ENCODE measurements at regions not wholly inside any gene's neighbourhood (a gene's known extent, or its start where the extent isn't known, plus 50 kb on each side); places are given as distances from the start of the nearest gene placed in this dataset.

- Histone ChIP-seq H3K79me2 (no peaks in the 10 kb centered on the region), H2AFZ (no peak overlapping the region), H3K4me3 (ENCODE audit: low read depth, low read length) (no peak overlapping the region), H3K9ac (no peak overlapping the region), H3K36me3 (ENCODE audit: control insufficient read depth, insufficient read depth, low read length) (no peaks in the 10 kb centered on the region), H3K4me2 (ENCODE audit: low read length) (no peak overlapping the region), H3K4me1 (no peaks in the 10 kb centered on the region), H3K27ac (no peak overlapping the region), H3K9me3 (ENCODE audit: control insufficient read depth, low read length) (no peaks in the 10 kb centered on the region), H3K27me3 (ENCODE audit: control insufficient read depth, insufficient read depth, low read length) (no peaks in the 10 kb centered on the region)
- TF ChIP-seq CTCF (IDR thresholded peaks at IDR 0.05) = no peak
These were observed 62.7 kb upstream of the GATA6 start for GRCh38 chr18:22106536-22107292.

DNA sequence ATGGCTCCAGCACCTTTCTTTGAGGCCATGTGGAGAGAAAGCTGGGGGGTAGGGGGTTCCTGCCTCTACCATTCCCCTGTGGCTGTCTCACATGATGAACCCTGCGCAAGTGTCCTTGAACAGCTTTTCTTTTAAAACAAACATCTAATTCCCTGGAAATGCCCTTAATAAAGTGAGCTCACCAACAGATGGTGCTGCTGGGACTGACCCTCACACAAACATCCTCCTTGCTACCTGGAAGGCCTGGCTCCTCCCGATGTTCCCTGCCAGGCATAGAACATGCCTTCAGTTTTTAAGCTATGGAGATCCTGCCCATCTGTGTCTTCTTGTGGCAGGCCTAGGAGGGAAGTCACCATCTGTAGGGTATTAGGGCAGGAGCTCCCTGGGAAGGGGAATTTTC is 60.7 kb upstream of the GATA6 start:
- Histone ChIP-seq H3K4me2 (ENCODE audit: low read length) (no peak overlapping the region), H3K4me1 (no peaks in the 10 kb centered on the region), H3K27ac (no peak overlapping the region)

DNA sequence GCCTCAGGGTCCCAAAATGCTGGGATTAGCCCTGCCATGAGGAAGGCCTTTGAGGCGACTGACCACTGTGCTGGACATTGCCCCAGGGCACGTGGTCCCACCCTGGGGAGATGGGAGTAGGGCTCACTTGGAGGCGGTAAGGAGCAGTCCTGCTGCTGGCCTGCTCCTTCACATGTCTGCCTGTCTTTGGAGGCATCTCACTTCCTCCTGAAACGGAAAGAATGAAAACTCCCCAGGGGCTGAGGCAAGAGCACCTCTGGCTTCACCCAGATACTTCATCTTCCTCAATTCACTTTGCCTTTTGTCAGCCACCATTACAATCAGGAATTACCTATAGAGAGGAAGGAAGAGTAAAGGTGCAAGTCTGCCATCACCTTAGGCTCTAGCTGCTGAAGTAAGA is 59.9 kb upstream of the GATA6 start:
- TF ChIP-seq CTCF (IDR thresholded peaks at IDR 0.05) = no peak
- H3K4me2 ChIP-seq (ENCODE audit: low read length) = no peak overlapping the region
- H3K79me2 ChIP-seq = no peaks in the 10 kb centered on the region
- no peak overlapping the region for H3K4me3 ChIP-seq (ENCODE audit: low read depth, low read length)
- H3K9ac ChIP-seq = no peak overlapping the region
- H3K9me3 ChIP-seq (ENCODE audit: control insufficient read depth, low read length) = no peaks in the 10 kb centered on the region
- H2AFZ ChIP-seq = no peak overlapping the region
- H3K27ac ChIP-seq = no peak overlapping the region
- no peaks in the 10 kb centered on the region for H3K4me1 ChIP-seq
- no peaks in the 10 kb centered on the region for H3K36me3 ChIP-seq (ENCODE audit: control insufficient read depth, insufficient read depth, low read length)
- no peaks in the 10 kb centered on the region for H3K27me3 ChIP-seq (ENCODE audit: control insufficient read depth, insufficient read depth, low read length)

More for the DNA sequence above, 60.7 kb upstream of the GATA6 start:
- no peak overlapping the region for H3K4me3 ChIP-seq (ENCODE audit: low read depth, low read length)
- no peak overlapping the region for H2AFZ ChIP-seq
- no peaks in the 10 kb centered on the region for H3K9me3 ChIP-seq (ENCODE audit: control insufficient read depth, low read length)
- no peaks in the 10 kb centered on the region for H3K36me3 ChIP-seq (ENCODE audit: control insufficient read depth, insufficient read depth, low read length)
- no peak overlapping the region for H3K9ac ChIP-seq
- no peak for TF ChIP-seq CTCF (IDR thresholded peaks at IDR 0.05)
- H3K79me2 ChIP-seq = no peaks in the 10 kb centered on the region
- no peaks in the 10 kb centered on the region for H3K27me3 ChIP-seq (ENCODE audit: control insufficient read depth, insufficient read depth, low read length)

GRCh38 chr18:22110461-22110924 is 58.9 kb upstream of the GATA6 start:
- no peak overlapping the region for H3K4me2 ChIP-seq (ENCODE audit: low read length)
- no peaks in the 10 kb centered on the region for H3K4me1 ChIP-seq
- no peaks in the 10 kb centered on the region for H3K36me3 ChIP-seq (ENCODE audit: control insufficient read depth, insufficient read depth, low read length)
- no peak for TF ChIP-seq CTCF (IDR thresholded peaks at IDR 0.05)
- H3K27me3 ChIP-seq (ENCODE audit: control insufficient read depth, insufficient read depth, low read length) = no peaks in the 10 kb centered on the region
- no peak overlapping the region for H2AFZ ChIP-seq
- H3K27ac ChIP-seq = no peak overlapping the region
- no peak overlapping the region for H3K9ac ChIP-seq
- H3K9me3 ChIP-seq (ENCODE audit: control insufficient read depth, low read length) = no peaks in the 10 kb centered on the region
- no peaks in the 10 kb centered on the region for H3K79me2 ChIP-seq
- no peak overlapping the region for H3K4me3 ChIP-seq (ENCODE audit: low read depth, low read length)

- Histone ChIP-seq H3K79me2 (no peaks in the 10 kb centered on the region), H3K4me2 (ENCODE audit: low read length) (no peak overlapping the region), H3K36me3 (ENCODE audit: control insufficient read depth, insufficient read depth, low read length) (no peaks in the 10 kb centered on the region), H3K27ac (no peak overlapping the region), H3K9ac (no peak overlapping the region), H3K9me3 (ENCODE audit: control insufficient read depth, low read length) (no peaks in the 10 kb centered on the region), H2AFZ (no peak overlapping the region), H3K4me3 (ENCODE audit: low read depth, low read length) (no peak overlapping the region), H3K4me1 (no peaks in the 10 kb centered on the region), H3K27me3 (ENCODE audit: control insufficient read depth, insufficient read depth, low read length) (no peaks in the 10 kb centered on the region)
- TF ChIP-seq CTCF (IDR thresholded peaks at IDR 0.05) = no peak
These were observed 57.2 kb upstream of the GATA6 start for GRCh38 chr18:22112215-22112614.

All from parathyroid adenoma (tissue), 2 donors.